ENCODE measurements at regions not wholly inside any gene's neighbourhood (a gene's known extent, or its start where the extent isn't known, plus 50 kb on each side); places are given as distances from the start of the nearest gene placed in this dataset.

GRCh38 chr3:117558681-117559080, 849.1 kb downstream of the TUSC7 start:
- DNase-seq (ENCODE audit: low spot score): no peak
- no peak for TF ChIP-seq CTCF (IDR thresholded peaks at IDR 0.05; ENCODE audit: extremely low read depth, missing control alignments)

GRCh38 chr3:117562000-117562399, 852.4 kb downstream of the TUSC7 start:
- no peak for DNase-seq (ENCODE audit: low spot score)
- no peak for TF ChIP-seq CTCF (IDR thresholded peaks at IDR 0.05; ENCODE audit: extremely low read depth, missing control alignments)

GRCh38 chr3:117563063-117563462, 853.5 kb downstream of the TUSC7 start:
- TF ChIP-seq CTCF (IDR thresholded peaks at IDR 0.05; ENCODE audit: extremely low read depth, missing control alignments): no peak

GRCh38 chr3:117565777-117566176, 856.2 kb downstream of the TUSC7 start:
- no peak for TF ChIP-seq CTCF (IDR thresholded peaks at IDR 0.05; ENCODE audit: extremely low read depth, missing control alignments)
- no peak for DNase-seq (ENCODE audit: low spot score)

More at GRCh38 chr3:117563063-117563462, 853.5 kb downstream of the TUSC7 start:
- DNase-seq (ENCODE audit: low spot score): no peak

- TF ChIP-seq CTCF (IDR thresholded peaks at IDR 0.05; ENCODE audit: extremely low read depth, missing control alignments): no peak
- no peak for DNase-seq (ENCODE audit: low spot score)
Observed at GRCh38 chr3:117566926-117567325, 857.3 kb downstream of the TUSC7 start.

- DNase-seq (ENCODE audit: low spot score): no peak
- no peak for TF ChIP-seq CTCF (IDR thresholded peaks at IDR 0.05; ENCODE audit: extremely low read depth, missing control alignments)
Observed at GRCh38 chr3:117567382-117567781, 857.8 kb downstream of the TUSC7 start.

- no peak for TF ChIP-seq CTCF (IDR thresholded peaks at IDR 0.05; ENCODE audit: extremely low read depth, missing control alignments)
- DNase-seq (ENCODE audit: low spot score): no peak
Observed at GRCh38 chr3:117567906-117568305, 858.3 kb downstream of the TUSC7 start.

Data from GM20000 (cell line).